Fibroblast of lung (primary cell): ENCODE measurements at regions not wholly inside any gene's neighbourhood (a gene's known extent, or its start where the extent isn't known, plus 50 kb on each side); places are given as distances from the start of the nearest gene placed in this dataset.

Experiments used
- DNase-seq, 2 donors: peaks; one replicate each; pipeline versions ENCODE4 v3.0.0 to v3.0.0-alpha.2; 2010; ENCODE audit warnings: low read depth in 2 of 2
- H2AFZ ChIP-seq: 2 replicates; pipeline ENCODE4 v1.5.1; 2012; ENCODE audit warnings: low read length, control low read depth, inconsistent platforms
- H3K27ac ChIP-seq: 2 replicates; pipeline ENCODE4 v1.5.1; 2011; ENCODE audit warnings: low read length, control low read depth; ENCODE audit not compliant: insufficient read depth
- H3K27me3 ChIP-seq: 2 replicates; pipeline ENCODE4 v1.5.1; 2011; ENCODE audit warnings: mild to moderate bottlenecking, low read length; ENCODE audit not compliant: control insufficient read depth, insufficient read depth
- H3K36me3 ChIP-seq: 2 replicates; pipeline ENCODE4 v1.5.1; 2011; ENCODE audit warnings: low read length; ENCODE audit not compliant: control insufficient read depth, insufficient read depth
- H3K4me1 ChIP-seq: 2 replicates; pipeline ENCODE4 v1.5.1; 2011; ENCODE audit warnings: low read length; ENCODE audit not compliant: control insufficient read depth, insufficient read depth; ENCODE audit errors: extremely low read depth
- H3K4me2 ChIP-seq: 2 replicates; pipeline ENCODE4 v1.5.1; 2011; ENCODE audit warnings: low read length, control low read depth; ENCODE audit not compliant: insufficient read depth; ENCODE audit errors: extremely low read depth
- H3K4me3 ChIP-seq, 4 experiments: fragments of 200-600 bp in 1 of 4; sonication (generic) in 1 of 4; replicated peaks in 1 of 4; 2 replicates each; pipeline ENCODE4 v1.5.1; 2011 to 2016; ENCODE audit warnings: low read length in 4 of 4, low read depth in 3 of 4, mild to moderate bottlenecking in 3 of 4, control low read depth in 2 of 4, inconsistent platforms in 1 of 4, mixed read lengths in 1 of 4; ENCODE audit not compliant: insufficient read depth in 1 of 4; ENCODE audit errors: control extremely low read depth in 1 of 4
- H3K79me2 ChIP-seq: 2 replicates; pipeline ENCODE4 v1.5.1; 2012; ENCODE audit warnings: mild to moderate bottlenecking, low read length, inconsistent platforms; ENCODE audit not compliant: control insufficient read depth, insufficient read depth
- H3K9ac ChIP-seq: 2 replicates; pipeline ENCODE4 v1.5.1; 2011; ENCODE audit warnings: mild to moderate bottlenecking, low read length, control low read depth; ENCODE audit not compliant: insufficient read depth
- H3K9me3 ChIP-seq: 2 replicates; pipeline ENCODE4 v1.5.1; 2012; ENCODE audit warnings: low read depth, low read length; ENCODE audit not compliant: control insufficient read depth, insufficient read depth
- H4K20me1 ChIP-seq: 2 replicates; pipeline ENCODE4 v1.5.1; 2011; ENCODE audit warnings: low read length; ENCODE audit not compliant: control insufficient read depth, insufficient read depth; ENCODE audit errors: extremely low read depth
- CTCF ChIP-seq, 2 donors: IDR thresholded peaks in 1 of 2; conservative IDR thresholded peaks in 1 of 2; 1 replicate in 1 of 2; 2 replicates in 1 of 2; pipeline ENCODE4 v1.5.1; 2011 to 2012; ENCODE audit warnings: low read length in 2 of 2, control low read depth in 1 of 2, inconsistent platforms in 1 of 2, low read depth in 1 of 2, mild to moderate bottlenecking in 1 of 2
- EZH2 ChIP-seq: IDR thresholded peaks from 2 replicates; pipeline ENCODE4 v1.5.1; 2012; ENCODE audit warnings: low read length, control low read depth, mild to moderate bottlenecking; ENCODE audit errors: missing control alignments

DNA sequence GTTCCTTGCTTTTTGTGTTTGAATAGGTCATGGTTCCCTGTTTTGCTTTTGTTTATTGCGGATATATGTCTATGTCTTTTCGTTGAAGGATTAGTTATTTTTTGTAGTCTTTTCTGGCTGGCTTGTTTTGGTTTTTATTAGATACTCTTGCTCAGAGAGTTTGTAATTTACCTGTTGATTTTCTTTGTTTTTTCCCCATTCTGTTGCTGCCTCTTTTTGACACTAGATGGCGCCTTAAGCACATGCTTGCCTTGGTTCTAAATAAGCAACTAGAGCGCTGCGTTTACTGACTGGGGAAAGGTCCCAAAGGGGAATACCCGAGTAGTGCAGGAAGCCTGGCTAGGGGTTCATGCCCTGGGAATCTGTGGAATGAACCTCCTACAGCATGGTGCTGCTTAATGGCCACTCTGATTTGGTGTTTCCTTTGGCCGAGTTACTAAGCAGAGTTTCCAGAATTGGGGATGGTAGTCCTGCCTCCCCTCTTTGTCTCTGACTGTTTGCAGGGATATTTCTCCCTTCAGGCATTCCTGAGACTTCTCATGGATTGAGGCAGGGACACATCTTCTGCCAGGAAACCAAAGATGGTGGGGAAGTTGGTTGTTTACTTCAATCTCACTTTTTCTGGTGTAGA lies 143.2 kb downstream of the PTPRU start:
- Histone ChIP-seq H3K9ac (no peak overlapping the region), H3K27me3 (no peaks in the 10 kb centered on the region), H3K4me2 (no peak overlapping the region), H3K36me3 (no peaks in the 10 kb centered on the region), H3K4me1 (no peaks in the 10 kb centered on the region), H4K20me1 (no peaks in the 10 kb centered on the region), H3K4me3 (no peak overlapping the region), H3K79me2 (no peaks in the 10 kb centered on the region), H2AFZ (no peak overlapping the region), H3K9me3 (no peaks in the 10 kb centered on the region), H3K27ac (no peak overlapping the region)
- TF ChIP-seq EZH2 (no peak), CTCF (conservative IDR thresholded peaks at IDR 0.05 in 1 of 2, IDR thresholded peaks at IDR 0.05 in 1 of 2; ENCODE audit: low read depth in 1 of 2, low read length in 2 of 2) (peak; percentile 48 to 59)
- DNase-seq: peak; percentile 33 to 61
